H1 (cell line): ENCODE measurements at regions not wholly inside any gene's neighbourhood (a gene's known extent, or its start where the extent isn't known, plus 50 kb on each side); places are given as distances from the start of the nearest gene placed in this dataset.

ENCODE experiments used
- CTCF ChIA-PET: fragments of 300-600 bp; sonication (Branson Sonifier 250); formaldehyde crosslinking; loops from one replicate; lab custom pipeline; 2021; ENCODE audit not compliant: partially characterized antibody; lab: Charles Lee
- POLR2A ChIA-PET: fragments of 300-600 bp; sonication (Branson Sonifier 250); formaldehyde crosslinking; loops from one replicate; lab custom pipeline; 2021; ENCODE audit warnings: inconsistent platforms; ENCODE audit not compliant: partially characterized antibody; lab: Charles Lee
- DNase-seq, 2 experiments: peaks; one replicate each; pipeline versions ENCODE4 v3.0.0 to v3.0.0-alpha.2; 2010 to 2022; ENCODE audit warnings: low spot score in 2 of 2, low read depth in 1 of 2, mixed read lengths in 1 of 2
- FAIRE-seq: peaks from 2 replicates; lab custom pipeline; 2011; peaks lifted over from hg19 to GRCh38; lab: Jason Lieb, UNC
- H2AFZ ChIP-seq: 2 replicates; pipeline ENCODE4 v1.8.1; 2012; ENCODE audit warnings: low read length, inconsistent platforms
- H2AK5ac ChIP-seq: 2 replicates; pipeline ENCODE4 v1.6.1; 2013; ENCODE audit warnings: low read depth, low read length
- H2BK120ac ChIP-seq: replicated peaks from 2 replicates; pipeline ENCODE3; 2013; ENCODE audit warnings: low read depth, low read length, inconsistent platforms
- H2BK12ac ChIP-seq: 2 replicates; pipeline ENCODE4 v1.6.1; 2013; ENCODE audit warnings: low read depth, low read length
- H2BK15ac ChIP-seq: 2 replicates; pipeline ENCODE4 v1.6.1; 2013; ENCODE audit warnings: low read length
- H2BK20ac ChIP-seq: 2 replicates; pipeline ENCODE4 v1.6.1; 2013; ENCODE audit warnings: low read length
- H2BK5ac ChIP-seq: 2 replicates; pipeline ENCODE4 v1.6.1; 2013; ENCODE audit warnings: low read depth, low read length
- H3K14ac ChIP-seq: 2 replicates; pipeline ENCODE4 v1.6.1; 2013; ENCODE audit warnings: inconsistent platforms; ENCODE audit not compliant: insufficient read length
- H3K18ac ChIP-seq: 2 replicates; pipeline ENCODE4 v1.6.1; 2013; ENCODE audit warnings: low read length; ENCODE audit errors: extremely low read depth
- H3K23ac ChIP-seq: 2 replicates; pipeline ENCODE4 v1.6.1; 2013; ENCODE audit warnings: inconsistent platforms; ENCODE audit not compliant: insufficient read length
- H3K23me2 ChIP-seq: 2 replicates; pipeline ENCODE4 v1.6.1; 2013; ENCODE audit warnings: low read depth, low read length
- H3K27ac ChIP-seq: 2 replicates; pipeline ENCODE4 v1.6.1; 2011; ENCODE audit warnings: low read depth, low read length, inconsistent platforms
- H3K27me3 ChIP-seq, 4 experiments: replicated peaks in 1 of 4; 1 replicate in 1 of 4; 2 replicates in 3 of 4; pipeline versions ENCODE4 v1.6.1 to v1.8.1; 2011 to 2013; ENCODE audit warnings: low read length in 3 of 4, mild to moderate bottlenecking in 3 of 4, inconsistent platforms in 2 of 4, mixed read lengths in 2 of 4, moderate library complexity in 1 of 4; ENCODE audit not compliant: control insufficient read depth in 3 of 4, insufficient read depth in 3 of 4; ENCODE audit errors: extremely low read depth in 1 of 4
- H3K36me3 ChIP-seq, 4 experiments: 2 replicates each; pipeline versions ENCODE4 v1.6.1 to v1.8.1; 2011 to 2013; ENCODE audit warnings: mild to moderate bottlenecking in 4 of 4, low read length in 3 of 4, moderate library complexity in 2 of 4, control low read depth in 1 of 4, inconsistent platforms in 1 of 4; ENCODE audit not compliant: insufficient read depth in 4 of 4, control insufficient read depth in 2 of 4
- H3K4ac ChIP-seq: replicated peaks from 2 replicates; pipeline ENCODE3; 2013; ENCODE audit warnings: low read length, low read depth, mixed read lengths, inconsistent platforms; ENCODE audit not compliant: insufficient read length
- H3K4me1 ChIP-seq, 4 experiments: replicated peaks in 1 of 4; 1 replicate in 1 of 4; 2 replicates in 3 of 4; pipeline versions ENCODE4 v1.6.1 to v1.8.1; 2011 to 2013; ENCODE audit warnings: low read length in 3 of 4, inconsistent platforms in 2 of 4, mixed read lengths in 1 of 4; ENCODE audit not compliant: insufficient read depth in 4 of 4, control insufficient read depth in 3 of 4
- H3K4me2 ChIP-seq, 2 experiments: 2 replicates each; pipeline versions ENCODE4 v1.6.1 to v1.8.1; 2011 to 2013; ENCODE audit warnings: low read depth in 2 of 2, low read length in 2 of 2, control low read depth in 1 of 2, inconsistent platforms in 1 of 2, mild to moderate bottlenecking in 1 of 2; ENCODE audit not compliant: insufficient read depth in 1 of 2
- H3K4me3 ChIP-seq, 4 experiments: fragments of 200-600, 300-600 bp in 1 of 4; sonication (generic), shearing (Covaris generic), sonication (Bioruptor Twin) in 1 of 4; 2 replicates each; pipeline versions ENCODE4 v1.5.1 to v1.8.1; 2011 to 2016; ENCODE audit warnings: low read length in 4 of 4, low read depth in 3 of 4, control low read depth in 2 of 4, inconsistent platforms in 2 of 4, mild to moderate bottlenecking in 2 of 4, mixed read lengths in 1 of 4, moderate library complexity in 1 of 4; ENCODE audit not compliant: insufficient read depth in 2 of 4; ENCODE audit errors: extremely low read depth in 1 of 4
- H3K56ac ChIP-seq: replicated peaks from 2 replicates; pipeline ENCODE3; 2013; ENCODE audit warnings: low read depth, mild to moderate bottlenecking, mixed read lengths, low read length, inconsistent platforms; ENCODE audit not compliant: insufficient read length
- H3K79me1 ChIP-seq: 2 replicates; pipeline ENCODE4 v1.6.1; 2013; ENCODE audit warnings: low read depth, low read length, control low read depth
- H3K79me2 ChIP-seq, 2 experiments: 2 replicates each; pipeline versions ENCODE4 v1.6.1 to v1.8.1; 2012 to 2013; ENCODE audit warnings: low read length in 2 of 2, mild to moderate bottlenecking in 2 of 2, inconsistent platforms in 1 of 2; ENCODE audit not compliant: insufficient read depth in 2 of 2, control insufficient read depth in 1 of 2
- H3K9ac ChIP-seq, 4 experiments: replicated peaks in 1 of 4; 1 replicate in 1 of 4; 2 replicates in 3 of 4; pipeline versions ENCODE4 v1.6.1 to v1.8.1; 2011 to 2013; ENCODE audit warnings: low read depth in 3 of 4, low read length in 3 of 4, control low read depth in 2 of 4, mild to moderate bottlenecking in 2 of 4, moderate library complexity in 2 of 4, inconsistent platforms in 1 of 4; ENCODE audit errors: extremely low read depth in 1 of 4
- H3K9me3 ChIP-seq, 2 experiments: 2 replicates each; pipeline versions ENCODE4 v1.6.1 to v1.8.1; 2012 to 2013; ENCODE audit warnings: mild to moderate bottlenecking in 2 of 2, moderate library complexity in 2 of 2, control low read depth in 1 of 2, inconsistent platforms in 1 of 2, low read depth in 1 of 2, low read length in 1 of 2, mixed read lengths in 1 of 2; ENCODE audit not compliant: insufficient read depth in 2 of 2
- H4K20me1 ChIP-seq, 2 experiments: replicated peaks in 1 of 2; 2 replicates each; pipeline versions ENCODE3 to v1.8.1; 2011 to 2013; ENCODE audit warnings: inconsistent platforms in 2 of 2, low read length in 2 of 2, mild to moderate bottlenecking in 1 of 2; ENCODE audit not compliant: insufficient read depth in 2 of 2, control insufficient read depth in 1 of 2
- H4K5ac ChIP-seq: 2 replicates; pipeline ENCODE4 v1.6.1; 2013; ENCODE audit warnings: low read length, low read depth, mixed read lengths, inconsistent platforms; ENCODE audit not compliant: insufficient read length
- H4K8ac ChIP-seq: 2 replicates; pipeline ENCODE4 v1.8.0; 2013; ENCODE audit warnings: mild to moderate bottlenecking, moderate library complexity, low read length, inconsistent platforms; ENCODE audit not compliant: insufficient read depth; ENCODE audit errors: extremely low read depth
- H4K91ac ChIP-seq: replicated peaks from 2 replicates; pipeline ENCODE3; 2013; ENCODE audit warnings: low read length, mixed read lengths, inconsistent platforms; ENCODE audit not compliant: insufficient read length
- WGBS, 2 experiments: shearing (Covaris generic) in 1 of 2; methylation state at CpG; one replicate each; pipeline versions ENCODE4 v1.1.6 to v1.1.7; 2013 to 2015; ENCODE audit warnings: low lambda C conversion rate in 2 of 2, mixed read lengths in 2 of 2, inconsistent platforms in 1 of 2, low coverage in 1 of 2, missing lambda C conversion rate in 1 of 2; ENCODE audit not compliant: insufficient replicate concordance in 2 of 2, insufficient coverage in 1 of 2, insufficient read length in 1 of 2; ENCODE audit errors: extremely low coverage in 1 of 2, missing lambda C conversion rate in 1 of 2; 5-methylcytosine and 5-hydroxymethylcytosine counted together
- TF ChIP-seq, protein P1 (sequence below): fragments of 300-600 bp; sonication (generic); IDR thresholded peaks from 2 replicates; pipeline ENCODE4 v1.7.1; 2012; ENCODE audit warnings: low read length, moderate library complexity, mild to moderate bottlenecking, inconsistent platforms; ENCODE audit not compliant: insufficient replicate concordance

DNA sequence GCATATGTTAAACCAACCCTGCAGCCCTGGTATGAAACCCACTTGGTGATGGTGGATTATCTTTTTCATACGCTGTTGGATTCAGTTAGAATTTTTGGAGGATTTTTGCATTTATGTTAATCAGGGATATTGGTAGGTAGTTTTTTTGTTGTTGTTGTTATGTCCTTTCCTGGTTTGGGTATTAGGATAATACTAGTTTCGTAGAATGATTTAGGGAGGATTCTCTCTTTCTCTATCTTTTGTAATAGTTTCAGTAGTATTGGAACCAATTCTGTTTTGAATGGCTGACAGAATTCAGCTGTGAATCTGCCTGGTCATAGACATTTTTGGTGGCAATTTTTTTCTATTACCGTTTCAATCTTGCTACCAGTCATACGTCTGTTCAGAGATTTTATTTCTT is 305.4 kb downstream of the IDS start:
- H3K27ac ChIP-seq = no peak overlapping the region
- no peaks in the 10 kb centered on the region for H3K79me1 ChIP-seq
- no peak overlapping the region for H4K5ac ChIP-seq
- no peak overlapping the region for H3K9ac ChIP-seq
- DNase-seq (no peak), FAIRE-seq (no peak)
- no peaks in the 10 kb centered on the region for H4K20me1 ChIP-seq
- H2BK12ac ChIP-seq = no peak overlapping the region
- no peak overlapping the region for H3K23ac ChIP-seq
- H3K79me2 ChIP-seq = no peaks in the 10 kb centered on the region
- H2BK120ac ChIP-seq = no peak overlapping the region
- H3K14ac ChIP-seq = no peak overlapping the region
- CTCF ChIA-PET = no interaction called here
- no peak overlapping the region for H3K4me3 ChIP-seq
- H3K4ac ChIP-seq = no peak overlapping the region
- POLR2A ChIA-PET = no interaction called here
- H3K4me1 ChIP-seq = no peaks in the 10 kb centered on the region
- H3K36me3 ChIP-seq = no peaks in the 10 kb centered on the region
- no peak overlapping the region for H2AFZ ChIP-seq
- H3K9me3 ChIP-seq = no peaks in the 10 kb centered on the region
- no peak overlapping the region for H4K91ac ChIP-seq
- no peak overlapping the region for H2AK5ac ChIP-seq
- H3K4me2 ChIP-seq = no peak overlapping the region
- no peak overlapping the region for H2BK5ac ChIP-seq
- no peaks in the 10 kb centered on the region for H3K23me2 ChIP-seq
- no peak overlapping the region for H4K8ac ChIP-seq
- no peak overlapping the region for H3K18ac ChIP-seq
- no peaks in the 10 kb centered on the region for H3K27me3 ChIP-seq
- no peak overlapping the region for H2BK20ac ChIP-seq
- H2BK15ac ChIP-seq = no peak overlapping the region
- 94% methylated on average over 4 of the region's 4 CpGs; no CpG with 5 or more reads in 1 of the 2 experiments for WGBS, 2 experiments
- H3K56ac ChIP-seq = no peak overlapping the region
- TF ChIP-seq, protein P1, sequence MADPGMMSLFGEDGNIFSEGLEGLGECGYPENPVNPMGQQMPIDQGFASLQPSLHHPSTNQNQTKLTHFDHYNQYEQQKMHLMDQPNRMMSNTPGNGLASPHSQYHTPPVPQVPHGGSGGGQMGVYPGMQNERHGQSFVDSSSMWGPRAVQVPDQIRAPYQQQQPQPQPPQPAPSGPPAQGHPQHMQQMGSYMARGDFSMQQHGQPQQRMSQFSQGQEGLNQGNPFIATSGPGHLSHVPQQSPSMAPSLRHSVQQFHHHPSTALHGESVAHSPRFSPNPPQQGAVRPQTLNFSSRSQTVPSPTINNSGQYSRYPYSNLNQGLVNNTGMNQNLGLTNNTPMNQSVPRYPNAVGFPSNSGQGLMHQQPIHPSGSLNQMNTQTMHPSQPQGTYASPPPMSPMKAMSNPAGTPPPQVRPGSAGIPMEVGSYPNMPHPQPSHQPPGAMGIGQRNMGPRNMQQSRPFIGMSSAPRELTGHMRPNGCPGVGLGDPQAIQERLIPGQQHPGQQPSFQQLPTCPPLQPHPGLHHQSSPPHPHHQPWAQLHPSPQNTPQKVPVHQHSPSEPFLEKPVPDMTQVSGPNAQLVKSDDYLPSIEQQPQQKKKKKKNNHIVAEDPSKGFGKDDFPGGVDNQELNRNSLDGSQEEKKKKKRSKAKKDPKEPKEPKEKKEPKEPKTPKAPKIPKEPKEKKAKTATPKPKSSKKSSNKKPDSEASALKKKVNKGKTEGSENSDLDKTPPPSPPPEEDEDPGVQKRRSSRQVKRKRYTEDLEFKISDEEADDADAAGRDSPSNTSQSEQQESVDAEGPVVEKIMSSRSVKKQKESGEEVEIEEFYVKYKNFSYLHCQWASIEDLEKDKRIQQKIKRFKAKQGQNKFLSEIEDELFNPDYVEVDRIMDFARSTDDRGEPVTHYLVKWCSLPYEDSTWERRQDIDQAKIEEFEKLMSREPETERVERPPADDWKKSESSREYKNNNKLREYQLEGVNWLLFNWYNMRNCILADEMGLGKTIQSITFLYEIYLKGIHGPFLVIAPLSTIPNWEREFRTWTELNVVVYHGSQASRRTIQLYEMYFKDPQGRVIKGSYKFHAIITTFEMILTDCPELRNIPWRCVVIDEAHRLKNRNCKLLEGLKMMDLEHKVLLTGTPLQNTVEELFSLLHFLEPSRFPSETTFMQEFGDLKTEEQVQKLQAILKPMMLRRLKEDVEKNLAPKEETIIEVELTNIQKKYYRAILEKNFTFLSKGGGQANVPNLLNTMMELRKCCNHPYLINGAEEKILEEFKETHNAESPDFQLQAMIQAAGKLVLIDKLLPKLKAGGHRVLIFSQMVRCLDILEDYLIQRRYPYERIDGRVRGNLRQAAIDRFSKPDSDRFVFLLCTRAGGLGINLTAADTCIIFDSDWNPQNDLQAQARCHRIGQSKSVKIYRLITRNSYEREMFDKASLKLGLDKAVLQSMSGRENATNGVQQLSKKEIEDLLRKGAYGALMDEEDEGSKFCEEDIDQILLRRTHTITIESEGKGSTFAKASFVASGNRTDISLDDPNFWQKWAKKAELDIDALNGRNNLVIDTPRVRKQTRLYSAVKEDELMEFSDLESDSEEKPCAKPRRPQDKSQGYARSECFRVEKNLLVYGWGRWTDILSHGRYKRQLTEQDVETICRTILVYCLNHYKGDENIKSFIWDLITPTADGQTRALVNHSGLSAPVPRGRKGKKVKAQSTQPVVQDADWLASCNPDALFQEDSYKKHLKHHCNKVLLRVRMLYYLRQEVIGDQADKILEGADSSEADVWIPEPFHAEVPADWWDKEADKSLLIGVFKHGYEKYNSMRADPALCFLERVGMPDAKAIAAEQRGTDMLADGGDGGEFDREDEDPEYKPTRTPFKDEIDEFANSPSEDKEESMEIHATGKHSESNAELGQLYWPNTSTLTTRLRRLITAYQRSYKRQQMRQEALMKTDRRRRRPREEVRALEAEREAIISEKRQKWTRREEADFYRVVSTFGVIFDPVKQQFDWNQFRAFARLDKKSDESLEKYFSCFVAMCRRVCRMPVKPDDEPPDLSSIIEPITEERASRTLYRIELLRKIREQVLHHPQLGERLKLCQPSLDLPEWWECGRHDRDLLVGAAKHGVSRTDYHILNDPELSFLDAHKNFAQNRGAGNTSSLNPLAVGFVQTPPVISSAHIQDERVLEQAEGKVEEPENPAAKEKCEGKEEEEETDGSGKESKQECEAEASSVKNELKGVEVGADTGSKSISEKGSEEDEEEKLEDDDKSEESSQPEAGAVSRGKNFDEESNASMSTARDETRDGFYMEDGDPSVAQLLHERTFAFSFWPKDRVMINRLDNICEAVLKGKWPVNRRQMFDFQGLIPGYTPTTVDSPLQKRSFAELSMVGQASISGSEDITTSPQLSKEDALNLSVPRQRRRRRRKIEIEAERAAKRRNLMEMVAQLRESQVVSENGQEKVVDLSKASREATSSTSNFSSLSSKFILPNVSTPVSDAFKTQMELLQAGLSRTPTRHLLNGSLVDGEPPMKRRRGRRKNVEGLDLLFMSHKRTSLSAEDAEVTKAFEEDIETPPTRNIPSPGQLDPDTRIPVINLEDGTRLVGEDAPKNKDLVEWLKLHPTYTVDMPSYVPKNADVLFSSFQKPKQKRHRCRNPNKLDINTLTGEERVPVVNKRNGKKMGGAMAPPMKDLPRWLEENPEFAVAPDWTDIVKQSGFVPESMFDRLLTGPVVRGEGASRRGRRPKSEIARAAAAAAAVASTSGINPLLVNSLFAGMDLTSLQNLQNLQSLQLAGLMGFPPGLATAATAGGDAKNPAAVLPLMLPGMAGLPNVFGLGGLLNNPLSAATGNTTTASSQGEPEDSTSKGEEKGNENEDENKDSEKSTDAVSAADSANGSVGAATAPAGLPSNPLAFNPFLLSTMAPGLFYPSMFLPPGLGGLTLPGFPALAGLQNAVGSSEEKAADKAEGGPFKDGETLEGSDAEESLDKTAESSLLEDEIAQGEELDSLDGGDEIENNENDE = no peak
